ENCODE measurements at regions not wholly inside any gene's neighbourhood (a gene's known extent, or its start where the extent isn't known, plus 50 kb on each side); places are given as distances from the start of the nearest gene placed in this dataset.

GRCh38 chr16:9479008-9479407 is 387.6 kb downstream of the HAPSTR1 start:
- Histone ChIP-seq H2AFZ (ENCODE audit: low read depth, low read length, severe bottlenecking) (no peak overlapping the region), H3K27ac (ENCODE audit: low read depth, low read length) (no peak overlapping the region), H3K9me3 (ENCODE audit: insufficient read depth, low read length) (no peaks in the 10 kb centered on the region), H3K27me3 (ENCODE audit: low read length) (no peaks in the 10 kb centered on the region), H3K79me2 (ENCODE audit: insufficient read depth, low read length) (no peaks in the 10 kb centered on the region), H3K9ac (ENCODE audit: low read length) (no peak overlapping the region), H3K9me2 (replicated peaks; ENCODE audit: insufficient read depth, low read length) (no peaks in the 10 kb centered on the region), H4K20me1 (ENCODE audit: low read depth, low read length) (no peaks in the 10 kb centered on the region), H3F3A (ENCODE audit: insufficient read depth) (no peaks in the 10 kb centered on the region), H3K36me3 (ENCODE audit: low read length) (no peaks in the 10 kb centered on the region), H3K4me2 (ENCODE audit: low read depth, low read length, poor library complexity, severe bottlenecking) (no peak overlapping the region), H3K4me3 (ENCODE audit: insufficient read depth, low read length, poor library complexity, severe bottlenecking) (no peak overlapping the region)
- TF ChIP-seq CTCF (IDR thresholded peaks at IDR 0.05; ENCODE audit: insufficient read depth, low read length, poor library complexity, severe bottlenecking) (no peak), EZH2phosphoT487 (conservative IDR thresholded peaks at IDR 0.05; ENCODE audit: low read length) (no peak)

- no peak overlapping the region for H3K4me2 ChIP-seq (ENCODE audit: low read depth, low read length, poor library complexity, severe bottlenecking)
- H2AFZ ChIP-seq (ENCODE audit: low read depth, low read length, severe bottlenecking), result no peak overlapping the region
- TF ChIP-seq EZH2phosphoT487 (conservative IDR thresholded peaks at IDR 0.05; ENCODE audit: low read length), result no peak
- no peak for TF ChIP-seq CTCF (IDR thresholded peaks at IDR 0.05; ENCODE audit: insufficient read depth, low read length, poor library complexity, severe bottlenecking)
- no peaks in the 10 kb centered on the region for H3K9me3 ChIP-seq (ENCODE audit: insufficient read depth, low read length)
- H3K36me3 ChIP-seq (ENCODE audit: low read length), result no peaks in the 10 kb centered on the region
- no peaks in the 10 kb centered on the region for H3K9me2 ChIP-seq (replicated peaks; ENCODE audit: insufficient read depth, low read length)
- H3K27ac ChIP-seq (ENCODE audit: low read depth, low read length), result no peak overlapping the region
- no peak overlapping the region for H3K4me3 ChIP-seq (ENCODE audit: insufficient read depth, low read length, poor library complexity, severe bottlenecking)
- no peaks in the 10 kb centered on the region for H3F3A ChIP-seq (ENCODE audit: insufficient read depth)
- no peak overlapping the region for H3K9ac ChIP-seq (ENCODE audit: low read length)
- no peaks in the 10 kb centered on the region for H3K27me3 ChIP-seq (ENCODE audit: low read length)
- no peaks in the 10 kb centered on the region for H3K79me2 ChIP-seq (ENCODE audit: insufficient read depth, low read length)
- no peaks in the 10 kb centered on the region for H4K20me1 ChIP-seq (ENCODE audit: low read depth, low read length)
Observed at GRCh38 chr16:9480503-9480902, 389.1 kb downstream of the HAPSTR1 start.

DNA sequence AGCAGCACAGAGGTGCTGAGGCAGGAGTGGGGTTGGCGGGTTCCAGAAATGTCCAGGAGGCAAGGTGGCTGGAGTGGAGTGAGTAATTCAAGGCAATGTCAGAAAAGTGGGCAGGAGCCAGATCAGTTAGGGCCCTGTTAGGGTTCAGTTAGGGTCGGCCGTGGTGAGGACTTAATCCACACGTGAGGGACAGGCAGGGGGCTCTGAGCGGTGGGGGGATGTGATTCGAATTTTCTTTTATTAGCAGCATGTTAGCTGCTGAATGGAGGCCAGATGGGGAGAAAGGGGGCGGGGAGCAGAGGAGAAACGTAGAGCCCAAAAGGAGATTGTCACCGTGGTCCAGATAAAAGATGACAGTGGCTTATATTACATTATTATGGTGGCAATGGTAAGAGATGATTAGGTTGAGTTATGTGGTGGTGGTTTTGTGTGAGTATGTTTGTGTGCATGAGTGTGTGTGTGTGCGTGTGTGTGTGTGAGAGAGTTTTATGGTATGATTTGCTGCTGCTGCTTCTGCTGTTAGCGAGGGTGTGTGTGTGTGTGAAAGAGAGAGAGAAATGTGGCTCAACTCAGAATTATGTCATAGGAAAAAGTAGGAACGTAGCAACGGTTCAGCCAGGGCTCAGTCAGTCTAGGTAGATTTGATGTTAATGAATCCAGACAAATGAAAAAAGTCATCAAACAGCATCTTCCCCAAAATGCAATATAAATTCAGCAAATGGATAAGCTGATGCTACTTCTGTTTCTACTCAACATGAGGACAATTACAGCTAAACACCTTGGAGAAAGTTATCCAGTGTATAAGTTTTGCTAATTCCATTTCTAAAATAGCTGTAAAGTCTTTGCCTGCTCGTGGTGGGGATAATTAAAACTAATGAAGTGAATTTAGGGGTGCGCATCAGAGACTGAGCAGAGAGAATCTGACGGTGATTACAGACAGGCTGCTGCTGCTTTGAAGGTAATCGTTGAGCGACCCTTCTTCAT is 390.6 kb downstream of the HAPSTR1 start:
- Histone ChIP-seq H3K9ac (ENCODE audit: low read length) (no peak overlapping the region), H3K4me2 (ENCODE audit: low read depth, low read length, poor library complexity, severe bottlenecking) (no peak overlapping the region), H3K27me3 (ENCODE audit: low read length) (no peaks in the 10 kb centered on the region), H2AFZ (ENCODE audit: low read depth, low read length, severe bottlenecking) (no peak overlapping the region), H4K20me1 (ENCODE audit: low read depth, low read length) (no peaks in the 10 kb centered on the region), H3K4me3 (ENCODE audit: insufficient read depth, low read length, poor library complexity, severe bottlenecking) (no peak overlapping the region), H3K9me2 (replicated peaks; ENCODE audit: insufficient read depth, low read length) (no peaks in the 10 kb centered on the region), H3K36me3 (ENCODE audit: low read length) (no peaks in the 10 kb centered on the region), H3K79me2 (ENCODE audit: insufficient read depth, low read length) (no peaks in the 10 kb centered on the region), H3F3A (ENCODE audit: insufficient read depth) (no peaks in the 10 kb centered on the region), H3K27ac (ENCODE audit: low read depth, low read length) (no peak overlapping the region), H3K9me3 (ENCODE audit: insufficient read depth, low read length) (no peaks in the 10 kb centered on the region)
- no peak for TF ChIP-seq CTCF (IDR thresholded peaks at IDR 0.05; ENCODE audit: insufficient read depth, low read length, poor library complexity, severe bottlenecking)
- no peak for TF ChIP-seq EZH2phosphoT487 (conservative IDR thresholded peaks at IDR 0.05; ENCODE audit: low read length)
